Neuronal stem cell (in vitro differentiated cells): ENCODE measurements at regions not wholly inside any gene's neighbourhood (a gene's known extent, or its start where the extent isn't known, plus 50 kb on each side); places are given as distances from the start of the nearest gene placed in this dataset.
"Not testable (repeated sequence)": the region's sequence is repeated elsewhere in the genome, so short reads cannot be mapped to it uniquely, and the experiment has no call there.

Experiments
- DNase-seq: peaks from one replicate; pipeline ENCODE4 v3.0.0-alpha.2; 2013; ENCODE audit warnings: low spot score
- H2AFZ ChIP-seq: one replicate; pipeline ENCODE4 v1.6.1; 2013; ENCODE audit warnings: mild to moderate bottlenecking, low read length, inconsistent platforms
- H2AK5ac ChIP-seq: 2 replicates; pipeline ENCODE4 v1.6.1; 2013; ENCODE audit warnings: low read depth, mild to moderate bottlenecking, inconsistent platforms, low read length, moderate library complexity, mixed read lengths
- H2BK120ac ChIP-seq: 2 replicates; pipeline ENCODE4 v1.6.1; 2013; ENCODE audit warnings: low read depth, mild to moderate bottlenecking, inconsistent platforms, low read length, moderate library complexity, mixed read lengths
- H2BK12ac ChIP-seq: one replicate; pipeline ENCODE4 v1.6.1; 2013; ENCODE audit warnings: low read length, inconsistent platforms
- H2BK15ac ChIP-seq: 2 replicates; pipeline ENCODE4 v1.6.1; 2013; ENCODE audit warnings: mild to moderate bottlenecking, low read length, inconsistent platforms, mixed read lengths
- H2BK5ac ChIP-seq: one replicate; pipeline ENCODE4 v1.6.1; 2013; ENCODE audit warnings: inconsistent platforms, mild to moderate bottlenecking, low read length, moderate library complexity
- H3K14ac ChIP-seq: one replicate; pipeline ENCODE4 v1.6.1; 2013; ENCODE audit warnings: low read length, inconsistent platforms
- H3K18ac ChIP-seq: 2 replicates; pipeline ENCODE4 v1.6.1; 2013; ENCODE audit warnings: low read length, inconsistent platforms
- H3K23ac ChIP-seq: 2 replicates; pipeline ENCODE4 v1.6.1; 2013; ENCODE audit warnings: low read depth, mild to moderate bottlenecking, mixed read lengths, low read length, inconsistent platforms; ENCODE audit not compliant: poor library complexity
- H3K27ac ChIP-seq: replicated peaks from 3 replicates; pipeline ENCODE4 v1.5.1; 2013; ENCODE audit warnings: low read length, inconsistent platforms
- H3K27me3 ChIP-seq, 3 experiments: 2 replicates each; pipeline ENCODE4 v1.6.1; 2013; ENCODE audit warnings: low read length in 3 of 3, mild to moderate bottlenecking in 2 of 3, inconsistent platforms in 1 of 3, low read depth in 1 of 3, mixed read lengths in 1 of 3, moderate library complexity in 1 of 3; ENCODE audit not compliant: control insufficient read depth in 3 of 3, insufficient read depth in 3 of 3
- H3K36me3 ChIP-seq, 2 donors: replicated peaks in 1 of 2; 2 replicates each; pipeline ENCODE4 v1.6.1; 2013; ENCODE audit warnings: low read length in 2 of 2; ENCODE audit not compliant: control insufficient read depth in 2 of 2, insufficient read depth in 2 of 2
- H3K4ac ChIP-seq: 2 replicates; pipeline ENCODE4 v1.6.1; 2013; ENCODE audit warnings: inconsistent platforms, mild to moderate bottlenecking, low read length, moderate library complexity
- H3K4me1 ChIP-seq, 2 donors: 1 replicate in 1 of 2; 2 replicates in 1 of 2; pipeline ENCODE4 v1.6.1; 2013; ENCODE audit warnings: low read length in 2 of 2, low read depth in 1 of 2; ENCODE audit not compliant: control insufficient read depth in 2 of 2, insufficient read depth in 1 of 2
- H3K4me2 ChIP-seq: one replicate; pipeline ENCODE4 v1.6.1; 2013; ENCODE audit warnings: mild to moderate bottlenecking, low read length, inconsistent platforms; ENCODE audit not compliant: insufficient read depth, poor library complexity, severe bottlenecking
- H3K4me3 ChIP-seq, 2 donors: 2 replicates each; pipeline ENCODE4 v1.5.1; 2013; ENCODE audit warnings: low read length in 2 of 2, mild to moderate bottlenecking in 2 of 2, inconsistent platforms in 1 of 2, moderate library complexity in 1 of 2
- H3K79me1 ChIP-seq: one replicate; pipeline ENCODE4 v1.6.1; 2013; ENCODE audit warnings: low read depth, mild to moderate bottlenecking, inconsistent platforms, low read length, moderate library complexity
- H3K9ac ChIP-seq: one replicate; pipeline ENCODE4 v1.6.1; 2013; ENCODE audit warnings: mild to moderate bottlenecking, low read depth, low read length, inconsistent platforms; ENCODE audit not compliant: poor library complexity
- H3K9me3 ChIP-seq, 2 donors: replicated peaks in 1 of 2; 2 replicates each; pipeline versions ENCODE3 to v1.6.1; 2013; ENCODE audit warnings: low read length in 2 of 2, mild to moderate bottlenecking in 2 of 2, inconsistent platforms in 1 of 2, low read depth in 1 of 2, mixed read lengths in 1 of 2, moderate library complexity in 1 of 2; ENCODE audit not compliant: control insufficient read depth in 2 of 2, insufficient read depth in 1 of 2
- H4K8ac ChIP-seq: one replicate; pipeline ENCODE4 v1.6.1; 2013; ENCODE audit warnings: low read depth, mild to moderate bottlenecking, inconsistent platforms, low read length, moderate library complexity
- H4K91ac ChIP-seq: one replicate; pipeline ENCODE4 v1.6.1; 2013; ENCODE audit warnings: low read length, low read depth, mild to moderate bottlenecking, inconsistent platforms; ENCODE audit not compliant: poor library complexity
- WGBS, 2 donors: extraction: QIAGEN DNeasy Blood & Tissue Kit; methylation state at CpG; one replicate each; pipeline ENCODE4 v1.1.7; 2013; ENCODE audit warnings: missing lambda C conversion rate in 2 of 2, mixed read lengths in 1 of 2; ENCODE audit not compliant: insufficient read length in 2 of 2, insufficient replicate concordance in 1 of 2; ENCODE audit errors: extremely low coverage in 2 of 2; 5-methylcytosine and 5-hydroxymethylcytosine counted together

- no peaks in the 10 kb centered on the region for H3K36me3 ChIP-seq
- no peaks in the 10 kb centered on the region for H3K79me1 ChIP-seq
- H3K4ac ChIP-seq, result no peak overlapping the region
- no peak overlapping the region for H3K27ac ChIP-seq
- no peak overlapping the region for H3K18ac ChIP-seq
- no peak overlapping the region for H4K91ac ChIP-seq
- H3K4me2 ChIP-seq, result no peak overlapping the region
- no peak overlapping the region for H3K9ac ChIP-seq
- H4K8ac ChIP-seq, result no peak overlapping the region
- no peaks in the 10 kb centered on the region for H3K9me3 ChIP-seq
- no CpG with 5 or more reads among the region's 2 CpGs for WGBS, 2 donors
- no peaks in the 10 kb centered on the region for H3K4me1 ChIP-seq
- no peak overlapping the region for H3K14ac ChIP-seq
- no peak overlapping the region for H2BK120ac ChIP-seq
- H3K27me3 ChIP-seq, result no peaks in the 10 kb centered on the region
- no peak overlapping the region for H2BK5ac ChIP-seq
- no peak overlapping the region for H3K23ac ChIP-seq
- no peak for DNase-seq
- H2AFZ ChIP-seq, result no peak overlapping the region
- H3K4me3 ChIP-seq, result no peak overlapping the region
- H2BK12ac ChIP-seq, result no peak overlapping the region
- H2BK15ac ChIP-seq, result no peak overlapping the region
- no peak overlapping the region for H2AK5ac ChIP-seq
Measured at GRCh38 chr4:18611026-18611425, 589.5 kb upstream of the LCORL start.

- H3K4me1 ChIP-seq, result no peaks in the 10 kb centered on the region
- H3K9me3 ChIP-seq, result no peaks in the 10 kb centered on the region
- H3K27me3 ChIP-seq, result no peaks in the 10 kb centered on the region
- no peak for DNase-seq
- no peak overlapping the region for H2BK12ac ChIP-seq
- H4K91ac ChIP-seq, result no peak overlapping the region
- no peak overlapping the region for H2BK120ac ChIP-seq
- H2AK5ac ChIP-seq, result no peak overlapping the region
- no peak overlapping the region for H3K18ac ChIP-seq
- no peaks in the 10 kb centered on the region for H3K36me3 ChIP-seq
- no peak overlapping the region for H3K27ac ChIP-seq
- H2BK15ac ChIP-seq, result no peak overlapping the region
- WGBS, 2 donors, result no CpG with 5 or more reads among the region's 4 CpGs
- no peak overlapping the region for H3K14ac ChIP-seq
- no peak overlapping the region for H4K8ac ChIP-seq
- H2AFZ ChIP-seq, result no peak overlapping the region
- H3K23ac ChIP-seq, result no peak overlapping the region
- H2BK5ac ChIP-seq, result no peak overlapping the region
- no peak overlapping the region for H3K9ac ChIP-seq
- no peak overlapping the region for H3K4ac ChIP-seq
- H3K79me1 ChIP-seq, result no peaks in the 10 kb centered on the region
- no peak overlapping the region for H3K4me2 ChIP-seq
- no peak overlapping the region for H3K4me3 ChIP-seq
Measured at GRCh38 chr4:18608908-18609533, 587.5 kb upstream of the LCORL start.

GRCh38 chr4:18602610-18603009 lies 581.1 kb upstream of the LCORL start:
- H3K79me1 ChIP-seq, H2BK12ac ChIP-seq, H3K4me1 ChIP-seq, H2AFZ ChIP-seq, H3K27ac ChIP-seq, H4K91ac ChIP-seq, H3K27me3 ChIP-seq, H2AK5ac ChIP-seq, H3K23ac ChIP-seq, DNase-seq, H3K36me3 ChIP-seq, H3K4me2 ChIP-seq, H3K9ac ChIP-seq, H3K9me3 ChIP-seq, H3K14ac ChIP-seq, H3K4ac ChIP-seq, H4K8ac ChIP-seq, H2BK120ac ChIP-seq, H3K18ac ChIP-seq, H2BK15ac ChIP-seq, H2BK5ac ChIP-seq, H3K4me3 ChIP-seq: not testable (repeated sequence)
- no CpG with 5 or more reads among the region's 8 CpGs for WGBS, 2 donors

- no peak overlapping the region for H2AK5ac ChIP-seq
- no peaks in the 10 kb centered on the region for H3K9me3 ChIP-seq
- WGBS, 2 donors, result no CpG with 5 or more reads among the region's 12 CpGs
- DNase-seq, result peak; percentile 87
- no peak overlapping the region for H3K18ac ChIP-seq
- no peak overlapping the region for H2BK5ac ChIP-seq
- H3K23ac ChIP-seq, result no peak overlapping the region
- H3K4ac ChIP-seq, result no peak overlapping the region
- H4K8ac ChIP-seq, result no peak overlapping the region
- H3K27ac ChIP-seq, result no peak overlapping the region
- H3K14ac ChIP-seq, result no peak overlapping the region
- no peak overlapping the region for H3K9ac ChIP-seq
- H2BK12ac ChIP-seq, result no peak overlapping the region
- H2AFZ ChIP-seq, result peak overlapping the region; percentile 59
- peaks cover 2 to 3% of the 10 kb centered on the region in 2 donors for H3K4me1 ChIP-seq
- H3K36me3 ChIP-seq, result no peaks in the 10 kb centered on the region
- H4K91ac ChIP-seq, result no peak overlapping the region
- H3K79me1 ChIP-seq, result no peaks in the 10 kb centered on the region
- no peak overlapping the region for H2BK15ac ChIP-seq
- no peak overlapping the region for H3K4me3 ChIP-seq
- no peak overlapping the region for H3K4me2 ChIP-seq
- H3K27me3 ChIP-seq, result no peaks in the 10 kb centered on the region
- H2BK120ac ChIP-seq, result no peak overlapping the region
Measured at GRCh38 chr4:18593297-18594002, 571.9 kb upstream of the LCORL start.
